SU-DHL-6 (cell line): ENCODE measurements at regions not wholly inside any gene's neighbourhood (a gene's known extent, or its start where the extent isn't known, plus 50 kb on each side); places are given as distances from the start of the nearest gene placed in this dataset.

ENCODE experiments used
- EZH2phosphoT487 ChIP-seq: fragments of 200-600 bp; sonication (generic), shearing (Covaris generic); conservative IDR thresholded peaks from 2 replicates; pipeline ENCODE4 v1.6.1; 2018; ENCODE audit warnings: mild to moderate bottlenecking, antibody characterized with exemption, low read length, moderate library complexity, mixed read lengths
- TF ChIP-seq, protein P1 (sequence below): fragments of 200-600 bp; sonication (generic); IDR thresholded peaks from one replicate; pipeline ENCODE4 v1.5.1; 2017; ENCODE audit warnings: antibody characterized with exemption, mild to moderate bottlenecking, low read length, moderate library complexity; ENCODE audit not compliant: insufficient read depth, poor library complexity, severe bottlenecking

DNA sequence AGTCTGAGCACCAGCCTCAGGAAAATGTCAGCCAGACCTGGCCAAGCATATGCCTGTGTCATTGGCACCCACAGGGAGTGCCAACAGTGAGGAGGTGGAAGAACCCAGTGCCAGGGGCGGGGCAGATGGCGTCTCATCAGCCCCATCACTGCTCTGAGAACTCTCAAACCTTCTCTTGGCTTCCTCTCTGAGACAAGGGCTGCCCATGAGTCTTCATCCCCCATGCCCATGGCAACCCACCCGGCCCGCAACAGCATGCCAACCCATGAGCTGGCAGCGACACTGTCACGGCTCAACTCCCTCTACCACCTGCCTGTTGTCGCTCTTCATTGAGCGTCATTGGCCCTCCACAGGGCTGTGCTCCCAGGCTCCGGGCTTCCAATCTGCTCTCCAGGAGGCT is 340.5 kb downstream of the BUD13 start:
- TF ChIP-seq, protein P1, sequence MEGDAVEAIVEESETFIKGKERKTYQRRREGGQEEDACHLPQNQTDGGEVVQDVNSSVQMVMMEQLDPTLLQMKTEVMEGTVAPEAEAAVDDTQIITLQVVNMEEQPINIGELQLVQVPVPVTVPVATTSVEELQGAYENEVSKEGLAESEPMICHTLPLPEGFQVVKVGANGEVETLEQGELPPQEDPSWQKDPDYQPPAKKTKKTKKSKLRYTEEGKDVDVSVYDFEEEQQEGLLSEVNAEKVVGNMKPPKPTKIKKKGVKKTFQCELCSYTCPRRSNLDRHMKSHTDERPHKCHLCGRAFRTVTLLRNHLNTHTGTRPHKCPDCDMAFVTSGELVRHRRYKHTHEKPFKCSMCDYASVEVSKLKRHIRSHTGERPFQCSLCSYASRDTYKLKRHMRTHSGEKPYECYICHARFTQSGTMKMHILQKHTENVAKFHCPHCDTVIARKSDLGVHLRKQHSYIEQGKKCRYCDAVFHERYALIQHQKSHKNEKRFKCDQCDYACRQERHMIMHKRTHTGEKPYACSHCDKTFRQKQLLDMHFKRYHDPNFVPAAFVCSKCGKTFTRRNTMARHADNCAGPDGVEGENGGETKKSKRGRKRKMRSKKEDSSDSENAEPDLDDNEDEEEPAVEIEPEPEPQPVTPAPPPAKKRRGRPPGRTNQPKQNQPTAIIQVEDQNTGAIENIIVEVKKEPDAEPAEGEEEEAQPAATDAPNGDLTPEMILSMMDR, result no peak
- TF ChIP-seq EZH2phosphoT487, result no peak
